ENCODE measurements at regions not wholly inside any gene's neighbourhood (a gene's known extent, or its start where the extent isn't known, plus 50 kb on each side); places are given as distances from the start of the nearest gene placed in this dataset.

DNA sequence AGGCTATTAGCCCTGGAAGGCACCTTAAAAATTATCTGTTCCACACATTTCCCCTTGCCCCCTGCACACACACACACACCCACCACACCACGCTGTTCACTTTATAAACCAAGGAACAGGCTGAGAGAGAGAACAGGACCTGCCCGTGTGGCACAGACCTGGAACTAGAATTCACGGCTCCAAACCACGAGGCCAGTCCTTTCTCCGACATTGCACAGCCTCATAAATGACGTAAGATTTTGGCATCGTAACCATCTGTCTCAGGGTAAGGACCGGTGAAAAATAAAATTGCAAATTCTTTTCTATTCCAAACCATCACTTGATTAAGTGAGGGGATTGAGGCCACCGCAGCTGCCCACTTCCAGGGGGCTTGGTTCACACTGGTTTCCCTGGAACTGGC lies 330.3 kb downstream of the BCOR start:
- Mint-ChIP-seq H3K4me3 (no peak overlapping the region), H3K27ac (no peak overlapping the region), H3K4me1 (peaks cover 32% of the 10 kb centered on the region), H3K36me3 (ENCODE audit: low read depth) (no peaks in the 10 kb centered on the region), H3K9me3 (no peaks in the 10 kb centered on the region), H3K27me3 (no peaks in the 10 kb centered on the region)
- DNase-seq: no peak
- intact Hi-C loops (cut with micrococcal nuclease): no loop called here

DNA sequence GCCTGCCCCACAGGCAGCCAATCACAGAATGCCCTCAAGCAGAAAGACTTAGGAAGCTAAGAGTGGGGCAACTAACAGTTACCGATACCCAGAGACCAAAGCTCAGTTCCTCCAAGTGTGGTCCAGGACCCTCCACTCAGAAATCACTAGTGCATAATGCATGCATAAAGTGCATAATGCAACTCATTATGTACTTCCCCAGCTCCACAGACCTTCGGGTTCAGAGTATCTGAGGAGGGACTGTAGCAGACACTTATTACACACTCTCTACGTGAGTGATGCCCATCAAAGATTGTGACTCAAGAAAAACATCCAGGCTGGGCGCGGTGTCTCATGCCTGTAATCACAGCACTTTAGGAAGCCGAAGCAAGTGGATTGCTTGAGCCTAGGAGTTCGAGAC lies 328.0 kb downstream of the BCOR start:
- H3K36me3 Mint-ChIP-seq (ENCODE audit: low read depth): no peaks in the 10 kb centered on the region
- intact Hi-C loops (cut with micrococcal nuclease): loop anchor here (5.0 to 10.0 kb wide), 7 partner anchors 37 to 435 kb away; partner anchors contain the start of gene BCOR
- H3K27me3 Mint-ChIP-seq: no peaks in the 10 kb centered on the region
- H3K27ac Mint-ChIP-seq: no peak overlapping the region
- DNase-seq: no peak
- peaks cover 46% of the 10 kb centered on the region for H3K4me1 Mint-ChIP-seq
- no peaks in the 10 kb centered on the region for H3K9me3 Mint-ChIP-seq
- no peak overlapping the region for H3K4me3 Mint-ChIP-seq

DNA sequence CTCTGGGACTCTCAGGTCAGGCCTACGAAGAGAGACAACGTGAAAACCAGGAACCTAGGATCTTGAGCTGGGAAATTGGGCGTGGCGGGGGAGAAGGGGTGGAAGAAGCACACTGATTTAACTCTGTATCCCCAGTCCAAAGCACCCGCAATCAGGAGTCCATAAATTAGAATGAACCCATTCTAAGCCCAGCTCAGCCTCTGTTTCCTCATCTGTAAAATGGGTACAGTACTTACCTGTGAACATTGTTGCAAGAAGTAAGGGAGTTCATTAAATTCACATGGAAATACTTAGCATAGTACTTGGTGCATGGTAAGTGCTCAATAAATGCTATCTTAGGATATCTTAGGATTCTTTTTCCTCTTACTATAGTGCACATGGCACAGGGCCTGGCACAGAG lies 326.7 kb downstream of the BCOR start:
- intact Hi-C loops (cut with micrococcal nuclease): loop anchor here (5.0 to 10.0 kb wide), 7 partner anchors 39 to 436 kb away; partner anchors contain the start of gene BCOR
- H3K4me3 Mint-ChIP-seq: peak overlapping the region; percentile 5
- H3K27ac Mint-ChIP-seq: peak overlapping the region; percentile 99
- no peaks in the 10 kb centered on the region for H3K36me3 Mint-ChIP-seq (ENCODE audit: low read depth)
- H3K9me3 Mint-ChIP-seq: no peaks in the 10 kb centered on the region
- H3K27me3 Mint-ChIP-seq: no peaks in the 10 kb centered on the region
- peaks cover 40% of the 10 kb centered on the region for H3K4me1 Mint-ChIP-seq
- DNase-seq: no peak

DNA sequence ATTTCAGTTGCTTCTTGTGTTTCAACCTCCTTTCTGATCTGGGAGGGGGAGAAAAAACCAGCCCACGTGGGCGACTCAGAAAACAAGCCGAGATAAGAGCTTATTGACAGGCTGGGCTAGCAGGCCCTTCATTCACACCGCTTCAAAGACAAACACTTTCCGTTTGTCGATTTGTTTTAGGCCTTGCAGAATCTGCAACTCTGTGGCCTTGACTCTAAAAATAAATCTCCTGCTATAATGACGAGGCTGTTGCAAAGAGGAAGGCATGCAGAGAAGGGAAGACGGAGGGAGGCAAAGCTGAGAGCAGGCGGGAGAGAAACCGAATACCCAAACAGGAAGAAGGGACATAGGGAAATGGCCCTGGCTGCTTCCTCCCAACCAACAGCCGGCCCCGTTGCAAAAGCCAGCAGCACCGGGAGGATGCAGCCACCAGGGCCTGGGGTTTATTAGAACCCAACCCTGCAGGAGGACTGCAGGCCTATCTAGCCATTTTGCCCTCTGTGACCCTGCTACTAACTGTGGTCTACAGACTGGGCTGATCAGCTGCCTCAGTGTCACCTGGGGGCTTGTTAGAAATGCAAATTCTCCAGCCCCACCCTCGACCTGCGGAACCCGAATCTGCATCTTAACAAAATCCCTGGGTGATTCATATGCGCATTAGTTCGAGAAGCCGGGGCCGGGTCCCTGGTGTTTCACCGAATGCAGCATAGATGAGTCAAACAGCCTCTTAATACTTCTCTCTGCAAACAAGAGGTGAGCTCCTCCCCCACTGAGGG lies 325.5 kb downstream of the BCOR start:
- peak overlapping the region; percentile 82 for H3K4me3 Mint-ChIP-seq
- H3K36me3 Mint-ChIP-seq (ENCODE audit: low read depth): no peaks in the 10 kb centered on the region
- H3K4me1 Mint-ChIP-seq: peaks cover 37% of the 10 kb centered on the region
- H3K9me3 Mint-ChIP-seq: no peaks in the 10 kb centered on the region
- intact Hi-C loops (cut with micrococcal nuclease): loop anchor here (1.0 to 10.0 kb wide), 8 partner anchors 11 to 437 kb away; partner anchors contain the start of gene BCOR
- peak; percentile 81 for DNase-seq
- H3K27me3 Mint-ChIP-seq: no peaks in the 10 kb centered on the region
- peak overlapping the region; percentile 99 for H3K27ac Mint-ChIP-seq

DNA sequence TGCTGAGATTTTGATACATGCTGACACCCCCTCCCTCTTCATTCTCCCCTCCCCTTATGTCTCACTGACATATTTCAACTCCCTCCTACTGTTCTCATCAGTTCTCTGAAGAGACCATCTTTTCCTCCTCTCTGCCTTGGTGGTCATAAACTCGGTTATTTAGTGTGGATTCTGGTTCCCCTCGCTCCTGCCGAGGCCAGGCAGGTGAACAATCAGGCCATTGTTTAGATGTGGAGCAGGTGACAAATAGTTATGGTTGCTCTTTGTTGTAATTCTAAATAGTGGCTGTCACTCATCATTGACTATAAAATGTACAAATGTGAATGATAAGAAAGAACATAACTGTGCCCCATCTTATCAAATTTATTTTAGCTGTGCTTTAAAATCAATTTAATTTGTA lies 324.6 kb downstream of the BCOR start:
- no peaks in the 10 kb centered on the region for H3K36me3 Mint-ChIP-seq (ENCODE audit: low read depth)
- DNase-seq: no peak
- H3K4me3 Mint-ChIP-seq: peak overlapping the region; percentile 82

DNA sequence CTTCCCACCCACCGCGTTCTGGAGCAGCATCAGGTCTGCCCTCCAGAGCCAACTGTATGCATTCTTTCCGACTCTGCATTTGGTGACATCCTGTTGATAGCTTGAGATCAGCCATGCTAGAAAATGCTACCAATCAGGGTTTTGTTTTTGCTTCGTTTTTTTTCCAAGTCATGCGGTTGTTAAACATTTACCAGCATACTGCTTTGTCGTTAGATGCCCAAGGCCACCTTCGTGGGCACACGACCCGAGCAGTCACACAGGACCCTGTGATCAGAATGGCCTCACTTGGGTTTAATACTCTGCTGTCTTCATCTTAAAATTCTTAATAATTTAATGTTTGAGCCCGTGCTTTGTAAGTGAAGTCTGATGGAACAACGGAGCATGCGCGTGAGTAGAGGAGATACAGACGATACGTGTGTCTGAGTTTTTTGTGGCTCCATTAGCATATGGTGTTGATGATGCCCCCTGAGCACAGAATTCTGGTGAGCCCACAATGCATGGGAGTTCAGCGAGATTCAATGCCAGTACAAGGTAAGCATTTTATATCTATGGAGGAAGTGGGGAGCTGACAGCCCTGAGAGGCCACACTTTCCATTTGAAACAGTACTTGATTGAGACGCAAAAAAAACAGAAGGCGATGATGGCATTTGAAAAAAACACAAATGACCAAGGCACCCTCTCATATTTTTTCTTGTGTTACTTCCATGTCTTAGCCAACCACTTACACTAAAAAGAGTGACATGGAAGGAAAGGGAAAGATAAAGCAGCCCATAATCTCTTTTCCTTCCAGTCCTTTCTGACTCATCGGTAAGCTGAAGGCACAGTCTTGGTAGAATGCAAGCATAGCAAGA lies 323.6 kb downstream of the BCOR start:
- Mint-ChIP-seq H3K4me3 (peak overlapping the region; percentile 73), H3K4me1 (peaks cover 45% of the 10 kb centered on the region), H3K27ac (peak overlapping the region; percentile 99), H3K36me3 (ENCODE audit: low read depth) (no peaks in the 10 kb centered on the region), H3K9me3 (no peaks in the 10 kb centered on the region), H3K27me3 (no peaks in the 10 kb centered on the region)
- peak; percentile 78 for DNase-seq
- intact Hi-C loops (cut with micrococcal nuclease): loop anchor here (1.0 to 10.0 kb wide), 11 partner anchors 8 to 971 kb away; partner anchors contain the start of gene BCOR

More for the DNA sequence above, 324.6 kb downstream of the BCOR start:
- intact Hi-C loops (cut with micrococcal nuclease): loop anchor here (5.0 to 10.0 kb wide), 7 partner anchors 41 to 438 kb away; partner anchors contain the start of gene BCOR
- H3K4me1 Mint-ChIP-seq: peaks cover 43% of the 10 kb centered on the region
- peak overlapping the region; percentile 99 for H3K27ac Mint-ChIP-seq
- H3K9me3 Mint-ChIP-seq: no peaks in the 10 kb centered on the region
- no peaks in the 10 kb centered on the region for H3K27me3 Mint-ChIP-seq

DNA sequence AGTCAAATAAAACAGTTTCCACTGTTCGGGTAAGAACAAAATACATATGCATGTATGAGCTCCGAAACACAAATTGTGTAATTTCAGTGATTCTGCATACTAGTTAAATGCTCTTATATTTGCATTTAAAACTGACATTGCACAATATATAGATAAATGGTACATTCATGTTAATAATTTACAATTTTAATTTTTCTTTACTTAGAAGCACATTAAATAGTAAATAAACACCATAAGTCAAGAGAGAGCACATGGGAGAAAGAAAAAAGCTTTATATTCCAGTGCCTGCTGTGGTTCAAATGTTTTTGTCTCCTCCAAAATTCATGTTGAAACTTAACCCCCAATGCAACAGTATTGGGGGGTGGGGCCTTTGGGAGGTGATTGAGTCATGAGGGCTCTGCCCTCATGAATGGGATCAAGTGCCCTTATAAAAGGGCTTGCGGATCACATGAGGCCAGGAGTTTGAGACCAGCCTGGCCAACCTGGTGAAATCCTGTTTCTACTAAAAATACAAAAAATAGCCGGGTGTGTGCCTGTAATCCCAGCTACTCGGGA lies 322.9 kb downstream of the BCOR start:
- peak overlapping the region; percentile 99 for H3K27ac Mint-ChIP-seq
- intact Hi-C loops (cut with micrococcal nuclease): loop anchor here (1.0 to 10.0 kb wide), 11 partner anchors 9 to 972 kb away; partner anchors contain the start of gene BCOR
- H3K9me3 Mint-ChIP-seq: no peaks in the 10 kb centered on the region
- peak overlapping the region; percentile 73 for H3K4me3 Mint-ChIP-seq
- no peaks in the 10 kb centered on the region for H3K36me3 Mint-ChIP-seq (ENCODE audit: low read depth)
- no peak for DNase-seq
- H3K27me3 Mint-ChIP-seq: no peaks in the 10 kb centered on the region
- peaks cover 45% of the 10 kb centered on the region for H3K4me1 Mint-ChIP-seq

DNA sequence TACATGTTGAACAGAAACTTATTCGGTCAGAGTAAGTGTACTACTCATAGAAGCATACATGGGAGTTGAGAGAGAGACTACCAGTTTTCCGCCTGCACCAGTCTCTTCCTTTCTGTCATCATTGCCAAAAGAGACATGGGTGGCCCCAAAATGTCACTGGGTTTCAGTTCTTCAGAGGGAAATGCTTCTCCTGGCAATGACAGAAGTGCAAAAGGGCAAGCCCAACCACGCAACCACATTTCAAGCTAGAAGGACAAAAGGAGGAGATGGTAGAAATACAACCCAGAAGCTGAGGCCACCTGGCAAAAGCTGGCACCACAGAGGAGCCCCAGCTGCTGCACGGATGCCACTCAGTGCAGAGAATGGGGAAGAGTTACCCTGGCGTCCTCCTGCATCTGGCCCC lies 320.1 kb downstream of the BCOR start:
- Mint-ChIP-seq H3K27ac (peak overlapping the region; percentile 89), H3K27me3 (no peaks in the 10 kb centered on the region), H3K36me3 (ENCODE audit: low read depth) (no peaks in the 10 kb centered on the region), H3K9me3 (no peaks in the 10 kb centered on the region), H3K4me3 (peak overlapping the region; percentile 64), H3K4me1 (peaks cover 31% of the 10 kb centered on the region)
- DNase-seq: peak; percentile 67
- intact Hi-C loops (cut with micrococcal nuclease): loop anchor here (2.0 to 10.0 kb wide), 2 partner anchors 39 to 443 kb away; no protein-coding TSS in a partner anchor

DNA sequence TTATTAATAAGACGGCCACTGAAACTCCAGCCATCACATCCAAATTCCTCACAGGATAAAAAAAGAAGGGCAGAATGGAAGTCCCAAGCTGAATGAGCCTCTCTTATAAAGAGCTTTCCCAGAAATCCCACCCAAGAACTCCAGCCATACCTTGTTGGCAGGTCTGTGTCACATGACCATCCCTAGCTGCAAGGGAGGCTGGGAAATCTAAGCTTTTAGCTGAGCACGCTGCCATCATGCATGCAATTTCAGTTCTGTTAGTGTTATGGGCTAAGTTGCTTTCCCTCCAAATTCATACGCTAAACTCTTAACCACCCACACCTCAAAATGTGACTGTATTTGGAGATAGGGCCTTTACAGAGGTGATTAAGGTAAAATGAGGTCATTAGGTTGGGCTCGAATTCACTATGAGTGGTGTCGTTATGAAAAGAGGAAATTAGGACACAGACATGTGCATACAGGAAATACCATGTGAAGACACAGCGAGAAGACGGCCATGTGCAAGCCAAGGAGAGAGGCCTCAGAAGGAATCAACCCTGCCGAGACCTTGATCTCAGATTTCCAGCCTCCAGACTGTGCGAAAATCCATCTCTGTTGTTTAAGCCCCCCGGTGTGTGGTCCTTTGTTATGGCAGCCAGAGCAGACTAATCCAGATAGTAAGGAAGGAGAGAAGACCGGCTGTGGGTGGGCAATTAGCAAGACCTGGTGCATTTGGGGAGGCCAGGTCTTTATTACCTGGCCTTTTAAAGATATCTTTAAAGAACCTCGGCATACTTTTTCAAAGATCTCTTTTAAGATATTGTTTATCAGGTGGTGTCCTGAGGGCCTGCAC lies 317.6 kb downstream of the BCOR start:
- H3K27me3 Mint-ChIP-seq: no peaks in the 10 kb centered on the region
- DNase-seq: no peak
- no peak overlapping the region for H3K4me3 Mint-ChIP-seq
- intact Hi-C loops (cut with micrococcal nuclease): loop anchor here (10.0 kb wide), 1 partner anchor 445 kb away; no protein-coding TSS in a partner anchor
- no peak overlapping the region for H3K27ac Mint-ChIP-seq
- no peaks in the 10 kb centered on the region for H3K36me3 Mint-ChIP-seq (ENCODE audit: low read depth)
- peaks cover 15% of the 10 kb centered on the region for H3K4me1 Mint-ChIP-seq
- no peaks in the 10 kb centered on the region for H3K9me3 Mint-ChIP-seq

DNA sequence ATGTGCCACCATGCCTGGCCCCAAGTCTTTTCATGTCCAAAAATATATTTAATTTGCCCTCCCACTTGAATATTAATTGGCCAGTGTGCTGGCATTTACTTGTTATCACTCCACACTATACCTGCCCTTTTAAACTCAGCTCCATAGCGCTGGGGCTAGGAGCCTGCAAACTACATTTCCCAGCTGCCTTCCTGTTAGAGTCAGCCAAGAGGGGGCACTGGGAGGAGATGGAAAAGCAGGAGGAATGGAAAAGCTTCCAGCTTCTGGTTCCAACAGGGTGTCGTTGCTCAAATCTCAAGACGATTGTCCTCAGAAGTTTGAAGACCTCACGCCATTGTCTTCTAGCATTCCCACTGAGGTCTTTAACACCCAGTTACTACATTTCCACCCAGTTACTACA lies 315.5 kb downstream of the BCOR start:
- intact Hi-C loops (cut with micrococcal nuclease): no loop called here
- DNase-seq: no peak
- Mint-ChIP-seq H3K9me3 (no peaks in the 10 kb centered on the region), H3K36me3 (ENCODE audit: low read depth) (no peaks in the 10 kb centered on the region), H3K27ac (no peak overlapping the region), H3K4me1 (peaks cover 9% of the 10 kb centered on the region), H3K27me3 (no peaks in the 10 kb centered on the region), H3K4me3 (no peak overlapping the region)

DNA sequence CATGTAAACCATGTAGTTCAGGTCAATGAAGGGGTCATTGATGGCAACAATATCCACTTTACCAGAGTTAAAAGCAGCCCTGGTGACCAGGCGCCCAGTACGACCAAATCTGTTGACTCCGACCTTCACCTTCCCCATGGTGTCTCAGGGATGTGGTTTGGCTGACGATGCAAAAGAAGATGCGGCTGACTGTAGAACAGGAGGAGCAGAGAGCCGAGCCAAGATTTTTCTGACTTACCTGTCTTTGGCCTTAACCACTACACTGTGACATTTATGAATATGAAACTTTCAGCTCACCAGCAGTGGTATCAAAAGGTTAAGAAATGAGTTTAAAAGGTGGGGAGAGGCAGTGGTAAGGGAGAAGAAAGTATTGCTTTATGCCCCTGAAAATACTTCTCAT lies 309.8 kb downstream of the BCOR start:
- H3K4me3 Mint-ChIP-seq: no peak overlapping the region
- H3K9me3 Mint-ChIP-seq: no peaks in the 10 kb centered on the region
- no peaks in the 10 kb centered on the region for H3K36me3 Mint-ChIP-seq (ENCODE audit: low read depth)
- no peak overlapping the region for H3K27ac Mint-ChIP-seq
- DNase-seq: no peak
- H3K4me1 Mint-ChIP-seq: no peaks in the 10 kb centered on the region
- H3K27me3 Mint-ChIP-seq: no peaks in the 10 kb centered on the region
- intact Hi-C loops (cut with micrococcal nuclease): no loop called here

DNA sequence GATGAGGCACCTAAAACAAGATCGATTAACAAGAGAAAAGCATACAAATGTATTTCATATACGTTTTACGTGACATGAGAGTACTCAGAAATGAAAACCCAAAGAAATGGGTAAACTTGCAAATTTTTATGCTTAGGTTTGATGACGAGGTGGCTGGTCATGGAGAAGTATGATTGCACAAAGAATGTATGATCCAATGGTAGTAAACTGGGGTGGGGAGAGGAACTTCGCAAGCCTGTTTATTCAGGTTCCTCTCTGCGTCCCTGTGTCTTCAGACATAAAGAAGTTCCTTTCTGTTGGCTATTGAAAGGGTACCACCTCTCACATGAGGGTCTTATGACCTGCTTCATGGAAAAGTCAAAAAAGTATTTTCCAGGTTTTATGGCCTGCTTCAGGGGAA lies 309.2 kb downstream of the BCOR start:
- Mint-ChIP-seq H3K4me1 (no peaks in the 10 kb centered on the region), H3K27me3 (no peaks in the 10 kb centered on the region), H3K9me3 (no peaks in the 10 kb centered on the region), H3K27ac (no peak overlapping the region), H3K36me3 (ENCODE audit: low read depth) (no peaks in the 10 kb centered on the region), H3K4me3 (no peak overlapping the region)
- DNase-seq: no peak
- intact Hi-C loops (cut with micrococcal nuclease): no loop called here

DNA sequence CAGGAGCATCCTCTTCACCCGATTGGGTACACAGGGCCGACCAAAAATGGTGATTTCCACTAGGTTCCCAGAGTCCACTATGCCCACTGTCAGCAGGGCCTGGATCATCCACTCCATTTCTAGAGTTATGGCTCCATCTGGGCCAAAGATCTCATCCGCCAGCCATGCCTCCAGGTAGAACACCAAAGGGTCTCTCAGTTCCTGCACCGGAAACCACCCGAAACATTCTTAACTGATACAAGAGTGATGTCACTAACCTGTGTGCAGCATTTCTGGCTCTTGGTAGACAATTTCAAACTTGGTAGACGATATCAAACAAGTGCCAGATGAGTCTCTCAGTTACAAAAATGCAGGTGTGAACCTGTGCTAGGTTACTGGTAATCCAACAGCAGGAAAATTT lies 306.1 kb downstream of the BCOR start:
- DNase-seq: no peak
- no peaks in the 10 kb centered on the region for H3K4me1 Mint-ChIP-seq
- H3K27me3 Mint-ChIP-seq: no peaks in the 10 kb centered on the region
- no peaks in the 10 kb centered on the region for H3K36me3 Mint-ChIP-seq (ENCODE audit: low read depth)
- H3K4me3 Mint-ChIP-seq: no peak overlapping the region
- intact Hi-C loops (cut with micrococcal nuclease): no loop called here
- no peak overlapping the region for H3K27ac Mint-ChIP-seq
- no peaks in the 10 kb centered on the region for H3K9me3 Mint-ChIP-seq
